Kidney (tissue), 13 donors: ENCODE measurements at regions not wholly inside any gene's neighbourhood (a gene's known extent, or its start where the extent isn't known, plus 50 kb on each side); places are given as distances from the start of the nearest gene placed in this dataset.

ENCODE experiments used
- DNase-seq, 5 donors: peaks; one replicate each; pipeline ENCODE4 v3.0.0-alpha.2; 2013 to 2020
- FAIRE-seq: peaks from 2 replicates; lab custom pipeline; 2012; peaks lifted over from hg19 to GRCh38; lab: Jason Lieb, UNC
- H3K27ac ChIP-seq, 2 donors: one replicate each; pipeline ENCODE4 v1.7.0; 2013; ENCODE audit warnings: low read depth in 2 of 2, low read length in 2 of 2, inconsistent platforms in 1 of 2
- H3K27me3 ChIP-seq: one replicate; pipeline ENCODE4 v1.7.1; 2013; ENCODE audit warnings: low read length, inconsistent platforms; ENCODE audit not compliant: control insufficient read depth, insufficient read depth
- H3K36me3 ChIP-seq, 3 donors: one replicate each; pipeline versions ENCODE4 v1.7.0 to v1.7.1; 2013; ENCODE audit warnings: low read length in 3 of 3, control low read depth in 1 of 3, inconsistent platforms in 1 of 3; ENCODE audit not compliant: insufficient read depth in 3 of 3, control insufficient read depth in 2 of 3
- H3K4me1 ChIP-seq, 3 donors: one replicate each; pipeline versions ENCODE4 v1.7.0 to v1.7.1; 2013; ENCODE audit warnings: low read length in 3 of 3, inconsistent platforms in 1 of 3, low read depth in 1 of 3; ENCODE audit not compliant: control insufficient read depth in 2 of 3, insufficient read depth in 2 of 3
- H3K4me3 ChIP-seq, 3 donors: one replicate each; pipeline versions ENCODE4 v1.7.0 to v1.8.1; 2013; ENCODE audit warnings: low read length in 3 of 3, control low read depth in 1 of 3, inconsistent platforms in 1 of 3
- H3K9ac ChIP-seq, 3 donors: one replicate each; pipeline versions ENCODE4 v1.7.0 to v1.7.1; 2013; ENCODE audit warnings: low read length in 3 of 3, control low read depth in 1 of 3, inconsistent platforms in 1 of 3
- H3K9me3 ChIP-seq, 3 donors: one replicate each; pipeline versions ENCODE4 v1.7.0 to v1.7.1; 2013; ENCODE audit warnings: low read length in 3 of 3, control low read depth in 1 of 3, inconsistent platforms in 1 of 3; ENCODE audit not compliant: control insufficient read depth in 2 of 3, insufficient read depth in 1 of 3
- CTCF ChIP-seq: IDR thresholded peaks from 3 replicates; pipeline ENCODE4 v1.5.1; 2012; ENCODE audit warnings: mild to moderate bottlenecking, moderate library complexity, borderline replicate concordance; ENCODE audit not compliant: insufficient read depth; ENCODE audit errors: extremely low read depth
- intact Hi-C: fragments of 100-400 bp; cut with DNase I; formaldehyde crosslinking; loops from one replicate; pipeline ENCODE4 v1.11.1; 2022
- donor health status: control.
- donor health status: control.
- donor health status: control.
- donor health status: control.
- donor health status: control.
- donor health status: DM: yes; HTN: yes; CAD: no.
- donor health status: Normal renal cell carcinoma (clear cell type).

- Histone ChIP-seq H3K27me3 (no peaks in the 10 kb centered on the region), H3K4me3 (no peak overlapping the region), H3K4me1 (no peaks in the 10 kb centered on the region), H3K9me3 (no peaks in the 10 kb centered on the region), H3K36me3 (no peaks in the 10 kb centered on the region), H3K9ac (no peak overlapping the region), H3K27ac (no peak overlapping the region)
- no peak for DNase-seq
- no peak for TF ChIP-seq CTCF
- intact Hi-C loops, result no loop called here
- FAIRE-seq, result no peak
Observed at GRCh38 chr7:41096917-41097316, 606.0 kb downstream of the INHBA start.

DNA sequence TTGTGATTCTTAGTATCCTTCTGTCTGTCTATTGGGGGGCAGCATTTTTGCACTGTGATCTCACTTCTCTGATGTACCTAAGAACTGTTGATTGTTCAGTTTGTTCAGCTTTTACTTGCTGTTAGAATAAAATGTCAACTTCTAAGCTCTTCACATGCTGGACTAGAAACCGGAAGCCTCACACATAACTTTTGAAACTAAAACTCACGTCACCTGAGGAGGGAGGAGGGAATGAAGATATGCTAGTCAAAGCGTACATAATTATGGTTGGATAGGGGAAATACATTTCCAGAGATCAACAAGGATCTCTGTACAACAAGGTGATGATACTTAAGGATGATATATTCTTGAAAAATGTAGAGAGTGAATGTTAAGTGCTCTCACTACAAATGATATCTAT, 609.7 kb downstream of the INHBA start:
- Histone ChIP-seq H3K4me3 (no peak overlapping the region), H3K4me1 (no peaks in the 10 kb centered on the region), H3K36me3 (no peaks in the 10 kb centered on the region), H3K27ac (no peak overlapping the region), H3K27me3 (no peaks in the 10 kb centered on the region), H3K9ac (no peak overlapping the region), H3K9me3 (no peaks in the 10 kb centered on the region)
- FAIRE-seq (no peak), DNase-seq (no peak)
- intact Hi-C loops, result no loop called here
- no peak for TF ChIP-seq CTCF

- Histone ChIP-seq H3K36me3 (no peaks in the 10 kb centered on the region), H3K27ac (no peak overlapping the region), H3K4me3 (no peak overlapping the region), H3K4me1 (no peaks in the 10 kb centered on the region), H3K27me3 (no peaks in the 10 kb centered on the region), H3K9me3 (no peaks in the 10 kb centered on the region), H3K9ac (no peak overlapping the region)
- TF ChIP-seq CTCF, result no peak
- FAIRE-seq, result no peak
- no peak for DNase-seq
- intact Hi-C loops, result no loop called here
Observed at GRCh38 chr7:41085244-41085643, 617.6 kb downstream of the INHBA start.

- DNase-seq (no peak), FAIRE-seq (no peak)
- Histone ChIP-seq H3K9me3 (no peaks in the 10 kb centered on the region), H3K4me3 (no peak overlapping the region), H3K27ac (no peak overlapping the region), H3K27me3 (no peaks in the 10 kb centered on the region), H3K4me1 (no peaks in the 10 kb centered on the region), H3K9ac (no peak overlapping the region), H3K36me3 (no peaks in the 10 kb centered on the region)
- TF ChIP-seq CTCF, result no peak
- intact Hi-C loops, result no loop called here
Observed at GRCh38 chr7:41084381-41084780, 618.5 kb downstream of the INHBA start.
